ENCODE measurements at regions not wholly inside any gene's neighbourhood (a gene's known extent, or its start where the extent isn't known, plus 50 kb on each side); places are given as distances from the start of the nearest gene placed in this dataset.

GRCh38 chr5:96257904-96258303, 175.1 kb downstream of the PCSK1 start:
- H3K36me3 ChIP-seq (ENCODE audit: insufficient read depth) = no peaks in the 10 kb centered on the region
- 93% methylated on average over 2 of the region's 2 CpGs for WGBS
- no peak overlapping the region for H3K4me3 ChIP-seq (ENCODE audit: low read depth, low read length)
- no peak overlapping the region for H3K27ac ChIP-seq (ENCODE audit: low read depth)
- no peaks in the 10 kb centered on the region for H3K4me1 ChIP-seq (ENCODE audit: insufficient read depth)
- no peak for DNase-seq (ENCODE audit: extremely low spot score)

DNA sequence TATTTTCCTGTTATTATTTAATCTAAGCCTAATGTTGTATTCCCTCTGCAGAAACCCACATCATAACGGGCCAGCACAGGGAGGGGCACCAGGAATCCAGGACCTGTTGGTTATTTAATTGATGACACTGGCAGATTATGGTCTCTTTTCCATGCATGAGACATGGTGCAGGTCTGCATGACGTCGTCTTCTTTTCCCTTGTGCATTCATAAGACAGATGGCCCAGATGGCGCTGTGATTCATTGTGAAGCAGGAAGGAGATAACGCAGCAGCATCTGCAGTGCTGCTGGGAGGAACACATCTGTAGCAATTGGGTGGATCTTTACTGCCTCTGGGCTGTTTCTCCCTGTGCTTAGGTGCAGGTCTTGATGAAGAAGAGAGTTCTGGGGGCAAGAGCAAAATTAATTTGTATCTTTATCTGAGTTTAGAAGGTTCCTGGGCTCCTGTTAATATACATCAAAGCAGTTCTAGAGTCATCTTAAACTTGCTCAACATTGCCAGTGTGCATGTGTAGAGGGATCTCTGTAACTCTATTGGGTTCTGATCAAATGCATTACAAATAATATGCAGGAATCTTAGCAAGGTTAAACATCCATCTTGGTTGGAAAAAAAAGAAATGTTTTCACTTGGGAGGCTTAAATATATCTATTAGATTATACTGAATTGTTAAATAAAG, 176.1 kb downstream of the PCSK1 start:
- 54% methylated on average over 5 of the region's 5 CpGs for WGBS

GRCh38 chr5:96254980-96255691, 177.9 kb downstream of the PCSK1 start:
- no peak overlapping the region for H3K4me3 ChIP-seq (ENCODE audit: low read depth, low read length)
- H3K27ac ChIP-seq (ENCODE audit: low read depth) = no peak overlapping the region

More for the DNA sequence above, 176.1 kb downstream of the PCSK1 start:
- H3K36me3 ChIP-seq (ENCODE audit: insufficient read depth) = no peaks in the 10 kb centered on the region
- no peak overlapping the region for H3K4me3 ChIP-seq (ENCODE audit: low read depth, low read length)
- H3K27ac ChIP-seq (ENCODE audit: low read depth) = no peak overlapping the region
- H3K4me1 ChIP-seq (ENCODE audit: insufficient read depth) = no peaks in the 10 kb centered on the region
- DNase-seq (ENCODE audit: extremely low spot score) = no peak

DNA sequence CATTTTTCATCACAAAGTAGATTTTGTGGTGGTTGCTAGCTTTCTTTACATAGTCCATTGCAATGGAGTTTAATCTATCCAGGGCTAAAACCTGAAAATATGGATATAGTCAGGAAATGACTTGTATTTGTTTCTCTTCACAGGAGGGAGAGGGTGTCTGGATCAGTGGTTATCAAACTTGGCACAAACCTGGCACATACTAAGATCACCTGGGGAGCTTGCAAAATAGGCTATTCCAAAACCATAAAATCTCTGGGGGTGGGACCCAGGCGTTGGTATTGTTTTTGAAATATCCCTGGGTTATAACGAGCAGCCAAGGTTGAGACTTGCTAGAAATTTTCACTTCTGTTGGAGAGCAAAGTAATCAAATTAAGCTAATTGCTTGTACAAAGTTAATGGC, 179.9 kb downstream of the PCSK1 start:
- Histone ChIP-seq H3K36me3 (ENCODE audit: insufficient read depth) (no peaks in the 10 kb centered on the region), H3K27ac (ENCODE audit: low read depth) (no peak overlapping the region), H3K4me3 (ENCODE audit: low read depth, low read length) (no peak overlapping the region), H3K4me1 (ENCODE audit: insufficient read depth) (no peaks in the 10 kb centered on the region)
- no peak for DNase-seq (ENCODE audit: extremely low spot score)
- WGBS = 78% methylated on average over 2 of the region's 2 CpGs

More at GRCh38 chr5:96254980-96255691, 177.9 kb downstream of the PCSK1 start:
- H3K4me1 ChIP-seq (ENCODE audit: insufficient read depth) = no peaks in the 10 kb centered on the region
- no peak for DNase-seq (ENCODE audit: extremely low spot score)
- WGBS = 28% methylated on average over 5 of the region's 5 CpGs
- no peaks in the 10 kb centered on the region for H3K36me3 ChIP-seq (ENCODE audit: insufficient read depth)

DNA sequence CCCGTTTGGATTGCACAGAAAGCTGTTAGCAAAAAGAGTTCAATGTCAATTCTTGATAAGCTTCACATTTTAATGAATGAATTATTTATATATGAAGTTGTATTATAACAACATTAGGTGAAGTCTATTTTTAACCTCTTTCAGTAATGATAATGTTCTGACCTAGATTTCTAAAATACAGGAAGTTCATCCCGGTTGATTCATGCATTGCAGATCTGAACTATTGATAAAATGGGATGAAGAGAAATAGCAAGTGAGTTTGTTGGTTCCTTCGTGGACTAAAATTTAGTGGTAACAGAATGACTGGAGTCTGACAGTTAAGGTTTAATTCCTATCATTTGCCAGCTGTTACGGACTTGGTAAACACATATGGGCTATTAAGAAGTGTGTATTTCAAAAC, 180.5 kb downstream of the PCSK1 start:
- no peak overlapping the region for H3K4me3 ChIP-seq (ENCODE audit: low read depth, low read length)
- no peaks in the 10 kb centered on the region for H3K36me3 ChIP-seq (ENCODE audit: insufficient read depth)
- H3K4me1 ChIP-seq (ENCODE audit: insufficient read depth) = no peaks in the 10 kb centered on the region
- no peak for DNase-seq (ENCODE audit: extremely low spot score)
- 72% methylated on average over 4 of the region's 4 CpGs for WGBS
- H3K27ac ChIP-seq (ENCODE audit: low read depth) = no peak overlapping the region

GRCh38 chr5:96250782-96251181, 182.3 kb downstream of the PCSK1 start:
- DNase-seq (ENCODE audit: extremely low spot score) = no peak
- H3K36me3 ChIP-seq (ENCODE audit: insufficient read depth) = no peaks in the 10 kb centered on the region
- no peaks in the 10 kb centered on the region for H3K4me1 ChIP-seq (ENCODE audit: insufficient read depth)
- H3K27ac ChIP-seq (ENCODE audit: low read depth) = no peak overlapping the region
- H3K4me3 ChIP-seq (ENCODE audit: low read depth, low read length) = no peak overlapping the region
- WGBS = 96% methylated on average over 2 of the region's 2 CpGs

GRCh38 chr5:96248131-96248530, 184.9 kb downstream of the PCSK1 start:
- WGBS = 53% methylated on average over 3 of the region's 3 CpGs
- Histone ChIP-seq H3K36me3 (ENCODE audit: insufficient read depth) (no peaks in the 10 kb centered on the region), H3K27ac (ENCODE audit: low read depth) (no peak overlapping the region), H3K4me3 (ENCODE audit: low read depth, low read length) (no peak overlapping the region), H3K4me1 (ENCODE audit: insufficient read depth) (no peaks in the 10 kb centered on the region)
- no peak for DNase-seq (ENCODE audit: extremely low spot score)

DNA sequence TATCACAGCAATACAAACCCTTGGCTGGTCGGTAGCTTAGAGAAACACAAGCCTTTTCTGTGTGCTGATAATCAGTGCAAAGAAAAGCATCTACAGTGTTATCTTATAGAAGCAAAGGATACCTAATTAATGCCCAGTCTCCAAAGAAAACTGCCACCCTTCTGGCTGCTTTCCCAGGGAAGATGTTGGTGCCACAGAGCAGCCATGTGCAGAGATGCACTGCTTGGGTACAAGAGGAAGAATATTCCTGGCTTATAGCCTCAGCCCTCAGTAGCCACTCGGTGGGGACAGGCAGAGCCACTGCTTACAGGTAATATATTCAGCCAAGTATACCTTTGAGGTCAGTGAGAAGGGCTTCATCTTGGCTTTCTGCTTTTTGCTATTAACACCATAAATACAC, 185.3 kb downstream of the PCSK1 start:
- Histone ChIP-seq H3K36me3 (ENCODE audit: insufficient read depth) (no peaks in the 10 kb centered on the region), H3K4me1 (ENCODE audit: insufficient read depth) (no peaks in the 10 kb centered on the region), H3K27ac (ENCODE audit: low read depth) (no peak overlapping the region), H3K4me3 (ENCODE audit: low read depth, low read length) (no peak overlapping the region)
- DNase-seq (ENCODE audit: extremely low spot score) = no peak
- 27% methylated on average over 2 of the region's 2 CpGs for whole genome bisulfite sequencing

- no peak overlapping the region for H3K4me3 ChIP-seq (ENCODE audit: low read depth, low read length)
- no peaks in the 10 kb centered on the region for H3K36me3 ChIP-seq (ENCODE audit: insufficient read depth)
- no peaks in the 10 kb centered on the region for H3K4me1 ChIP-seq (ENCODE audit: insufficient read depth)
- 33% methylated on average over 4 of the region's 4 CpGs for WGBS
- no peak overlapping the region for H3K27ac ChIP-seq (ENCODE audit: low read depth)
- peak; percentile 61 for DNase-seq (ENCODE audit: extremely low spot score)
These were observed 185.8 kb downstream of the PCSK1 start for GRCh38 chr5:96247097-96247701.

DNA sequence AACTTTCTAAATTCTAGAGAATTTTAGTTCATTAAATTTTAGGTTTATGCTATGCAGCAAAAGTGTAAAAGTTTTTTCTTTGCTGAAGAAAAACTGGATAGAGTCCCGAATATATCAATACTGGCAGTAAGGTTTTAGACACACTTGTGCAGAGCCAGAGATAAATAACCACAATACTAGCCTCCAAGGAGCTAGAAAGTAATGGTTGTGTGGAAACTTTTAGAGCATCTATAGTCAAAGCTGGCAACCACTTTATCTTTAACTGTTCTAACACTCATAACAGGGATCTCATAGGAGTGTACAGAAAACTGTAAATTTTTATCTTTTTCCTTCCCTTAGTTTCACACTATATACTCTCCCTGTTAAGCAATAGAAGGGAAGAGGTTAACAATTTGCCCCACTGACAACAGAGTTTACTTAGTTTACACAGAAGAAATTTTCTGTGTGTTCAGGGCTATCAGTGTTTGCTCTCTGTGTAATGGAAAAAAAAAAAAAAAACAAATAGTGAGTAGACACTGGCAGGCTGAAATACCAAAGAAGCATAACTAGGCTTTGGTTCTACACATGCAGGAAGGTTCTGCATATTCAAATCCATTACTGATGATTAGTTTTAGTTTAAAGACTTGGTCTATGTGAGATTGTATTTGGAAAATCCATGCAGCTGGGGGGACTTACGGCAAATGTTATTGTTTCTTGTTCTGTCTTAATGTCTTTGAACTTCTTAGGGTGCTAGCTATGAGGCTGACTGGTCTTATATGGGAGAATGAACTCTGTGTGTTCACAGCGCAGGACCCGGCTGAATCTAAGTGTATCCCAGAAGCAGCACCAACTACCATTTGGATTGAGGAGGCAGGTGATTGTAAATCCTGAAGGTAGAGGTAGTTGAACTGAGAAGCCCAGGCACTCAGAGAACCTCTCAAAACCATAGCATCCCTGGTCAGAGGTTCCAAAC, 187.6 kb downstream of the PCSK1 start:
- Histone ChIP-seq H3K36me3 (ENCODE audit: insufficient read depth) (no peaks in the 10 kb centered on the region), H3K4me3 (ENCODE audit: low read depth, low read length) (no peak overlapping the region), H3K27ac (ENCODE audit: low read depth) (no peak overlapping the region), H3K4me1 (ENCODE audit: insufficient read depth) (no peaks in the 10 kb centered on the region)
- 81% methylated on average over 4 of the region's 4 CpGs for WGBS
- DNase-seq (ENCODE audit: extremely low spot score) = no peak

DNA sequence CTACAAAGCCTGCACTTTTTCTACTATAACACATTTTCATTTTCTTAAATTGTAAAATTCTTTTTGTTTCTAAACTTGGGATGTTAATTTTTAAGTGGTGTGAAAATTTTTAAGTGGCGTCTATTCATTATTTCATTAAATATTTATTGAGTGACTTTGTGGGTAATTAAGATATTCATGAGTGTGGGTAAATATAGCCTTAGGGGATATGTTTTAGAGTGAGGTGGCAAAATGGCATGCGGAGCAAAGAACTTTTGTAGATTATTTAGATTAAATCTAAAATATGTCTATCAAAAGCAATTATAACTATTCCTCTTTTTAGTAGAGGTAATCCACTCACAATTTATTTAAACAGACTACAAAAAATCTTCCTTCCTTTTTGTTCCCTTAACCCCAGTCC, 188.4 kb downstream of the PCSK1 start:
- Histone ChIP-seq H3K4me3 (ENCODE audit: low read depth, low read length) (no peak overlapping the region), H3K36me3 (ENCODE audit: insufficient read depth) (no peaks in the 10 kb centered on the region), H3K27ac (ENCODE audit: low read depth) (no peak overlapping the region), H3K4me1 (ENCODE audit: insufficient read depth) (no peaks in the 10 kb centered on the region)
- 85% methylated on average over 2 of the region's 2 CpGs for WGBS
- DNase-seq (ENCODE audit: extremely low spot score) = no peak

DNA sequence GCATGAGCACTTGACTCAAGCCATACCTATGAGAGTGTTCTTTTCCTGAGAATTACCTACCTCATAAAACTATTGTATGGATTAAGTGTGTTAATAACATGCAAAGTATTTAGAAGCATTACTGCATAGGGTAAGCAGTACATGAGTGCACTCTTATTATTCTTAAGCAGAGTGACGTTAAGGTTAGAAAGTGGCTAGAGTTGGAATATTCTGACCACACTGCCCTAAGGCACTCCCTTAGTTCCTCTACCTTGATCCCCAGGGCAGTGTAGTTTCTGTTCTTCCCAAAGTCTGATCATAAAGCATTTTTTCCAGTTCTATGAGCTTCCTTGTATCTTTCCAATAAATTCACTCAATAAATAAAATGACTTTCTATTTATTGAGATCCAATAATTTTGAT, 189.2 kb downstream of the PCSK1 start:
- H3K36me3 ChIP-seq (ENCODE audit: insufficient read depth) = no peaks in the 10 kb centered on the region
- H3K4me3 ChIP-seq (ENCODE audit: low read depth, low read length) = no peak overlapping the region
- no peak for DNase-seq (ENCODE audit: extremely low spot score)
- H3K4me1 ChIP-seq (ENCODE audit: insufficient read depth) = no peaks in the 10 kb centered on the region
- 78% methylated on average over 1 of the region's 1 CpG for WGBS
- no peak overlapping the region for H3K27ac ChIP-seq (ENCODE audit: low read depth)

DNA sequence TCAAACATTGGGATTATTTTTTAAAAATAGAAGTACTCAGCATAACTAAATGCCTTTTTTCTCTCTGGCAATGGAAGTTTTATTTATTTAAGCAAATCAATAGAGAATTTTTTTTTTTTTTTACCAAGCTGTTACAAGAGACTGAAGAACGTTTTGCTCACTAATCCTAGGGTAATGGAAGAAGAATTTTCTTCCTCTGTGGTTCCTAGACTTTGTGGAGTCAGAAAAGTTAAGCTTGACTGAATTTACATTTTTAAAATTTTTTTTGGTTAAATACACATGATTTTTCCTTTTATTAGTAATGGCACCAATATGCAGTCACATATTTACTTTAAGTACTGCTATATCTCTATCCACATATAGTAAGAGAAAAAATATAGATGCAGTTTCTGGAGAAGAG, 189.8 kb downstream of the PCSK1 start:
- no peaks in the 10 kb centered on the region for H3K4me1 ChIP-seq (ENCODE audit: insufficient read depth)
- H3K27ac ChIP-seq (ENCODE audit: low read depth) = no peak overlapping the region
- no peak overlapping the region for H3K4me3 ChIP-seq (ENCODE audit: low read depth, low read length)
- H3K36me3 ChIP-seq (ENCODE audit: insufficient read depth) = no peaks in the 10 kb centered on the region
- 34% methylated on average over 1 of the region's 1 CpG for WGBS
- DNase-seq (ENCODE audit: extremely low spot score) = no peak

All from urinary bladder (tissue), 3 donors.